ENCODE measurements at regions not wholly inside any gene's neighbourhood (a gene's known extent, or its start where the extent isn't known, plus 50 kb on each side); places are given as distances from the start of the nearest gene placed in this dataset.

DNA sequence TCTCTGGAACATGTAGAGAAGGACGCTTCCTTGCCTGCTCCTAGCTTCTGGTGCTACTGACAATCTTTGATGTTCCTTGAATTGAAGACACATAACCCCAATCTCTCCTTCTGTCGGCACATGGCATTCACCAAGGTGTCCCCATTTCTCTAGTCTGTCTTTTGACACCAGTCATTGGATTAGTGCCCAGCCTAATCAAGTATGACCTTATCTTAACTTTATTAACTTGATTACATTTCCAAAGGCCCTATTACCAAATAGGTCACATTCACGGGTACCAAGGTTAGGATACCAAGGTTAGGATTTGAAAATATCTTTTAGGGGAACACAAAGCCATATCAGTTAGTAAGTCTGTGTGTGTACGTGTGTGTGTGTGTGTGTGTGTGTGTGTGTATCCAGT lies 377.9 kb downstream of the CMPK2 start (continued):
- TF ChIP-seq TAF7 (optimal IDR thresholded peaks at IDR 0.05; ENCODE audit: borderline replicate concordance, low read depth, low read length): no peak
- no peak for TF ChIP-seq SAP30 (IDR thresholded peaks at IDR 0.05; ENCODE audit: insufficient read depth, insufficient replicate concordance, low read length)

All from H1 (cell line).